GM12864 (cell line): ENCODE measurements at regions not wholly inside any gene's neighbourhood (a gene's known extent, or its start where the extent isn't known, plus 50 kb on each side); places are given as distances from the start of the nearest gene placed in this dataset.

ENCODE experiments used
- DNase-seq: peaks from one replicate; pipeline ENCODE4 v3.0.0-alpha.2; 2011; ENCODE audit warnings: low read depth
- H3K4me3 ChIP-seq: 2 replicates; pipeline ENCODE4 v1.5.1; 2011; ENCODE audit warnings: mild to moderate bottlenecking, low read depth, low read length, control low read depth
- TF ChIP-seq, protein P1 (sequence below): IDR thresholded peaks from 2 replicates; pipeline ENCODE4 v1.5.1; 2011; ENCODE audit warnings: low read depth, mild to moderate bottlenecking, moderate library complexity, low read length, control low read depth, inconsistent platforms; ENCODE audit errors: missing control alignments

DNA sequence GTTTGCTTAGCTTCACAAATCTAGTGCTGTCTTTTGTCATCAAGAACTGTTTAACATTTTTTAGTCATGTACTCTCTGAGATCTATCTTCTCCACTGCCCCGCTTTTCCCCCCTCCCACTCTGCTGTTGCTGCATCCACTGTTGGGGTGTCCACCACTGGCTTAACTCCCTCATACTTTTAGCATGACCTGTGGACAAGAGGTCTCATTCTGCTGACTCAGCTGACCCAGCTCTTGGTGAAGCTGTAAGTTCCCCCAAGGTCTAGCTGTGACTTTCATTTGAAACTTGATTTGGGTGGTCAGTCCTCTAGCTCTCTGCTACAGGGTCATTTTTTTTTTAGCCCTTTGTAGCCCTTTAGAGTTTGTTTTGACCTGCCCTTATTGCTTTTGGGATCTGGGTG is 427.2 kb downstream of the PLCL1 start:
- no peak overlapping the region for H3K4me3 ChIP-seq
- DNase-seq = no peak
- TF ChIP-seq, protein P1, sequence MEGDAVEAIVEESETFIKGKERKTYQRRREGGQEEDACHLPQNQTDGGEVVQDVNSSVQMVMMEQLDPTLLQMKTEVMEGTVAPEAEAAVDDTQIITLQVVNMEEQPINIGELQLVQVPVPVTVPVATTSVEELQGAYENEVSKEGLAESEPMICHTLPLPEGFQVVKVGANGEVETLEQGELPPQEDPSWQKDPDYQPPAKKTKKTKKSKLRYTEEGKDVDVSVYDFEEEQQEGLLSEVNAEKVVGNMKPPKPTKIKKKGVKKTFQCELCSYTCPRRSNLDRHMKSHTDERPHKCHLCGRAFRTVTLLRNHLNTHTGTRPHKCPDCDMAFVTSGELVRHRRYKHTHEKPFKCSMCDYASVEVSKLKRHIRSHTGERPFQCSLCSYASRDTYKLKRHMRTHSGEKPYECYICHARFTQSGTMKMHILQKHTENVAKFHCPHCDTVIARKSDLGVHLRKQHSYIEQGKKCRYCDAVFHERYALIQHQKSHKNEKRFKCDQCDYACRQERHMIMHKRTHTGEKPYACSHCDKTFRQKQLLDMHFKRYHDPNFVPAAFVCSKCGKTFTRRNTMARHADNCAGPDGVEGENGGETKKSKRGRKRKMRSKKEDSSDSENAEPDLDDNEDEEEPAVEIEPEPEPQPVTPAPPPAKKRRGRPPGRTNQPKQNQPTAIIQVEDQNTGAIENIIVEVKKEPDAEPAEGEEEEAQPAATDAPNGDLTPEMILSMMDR = no peak

DNA sequence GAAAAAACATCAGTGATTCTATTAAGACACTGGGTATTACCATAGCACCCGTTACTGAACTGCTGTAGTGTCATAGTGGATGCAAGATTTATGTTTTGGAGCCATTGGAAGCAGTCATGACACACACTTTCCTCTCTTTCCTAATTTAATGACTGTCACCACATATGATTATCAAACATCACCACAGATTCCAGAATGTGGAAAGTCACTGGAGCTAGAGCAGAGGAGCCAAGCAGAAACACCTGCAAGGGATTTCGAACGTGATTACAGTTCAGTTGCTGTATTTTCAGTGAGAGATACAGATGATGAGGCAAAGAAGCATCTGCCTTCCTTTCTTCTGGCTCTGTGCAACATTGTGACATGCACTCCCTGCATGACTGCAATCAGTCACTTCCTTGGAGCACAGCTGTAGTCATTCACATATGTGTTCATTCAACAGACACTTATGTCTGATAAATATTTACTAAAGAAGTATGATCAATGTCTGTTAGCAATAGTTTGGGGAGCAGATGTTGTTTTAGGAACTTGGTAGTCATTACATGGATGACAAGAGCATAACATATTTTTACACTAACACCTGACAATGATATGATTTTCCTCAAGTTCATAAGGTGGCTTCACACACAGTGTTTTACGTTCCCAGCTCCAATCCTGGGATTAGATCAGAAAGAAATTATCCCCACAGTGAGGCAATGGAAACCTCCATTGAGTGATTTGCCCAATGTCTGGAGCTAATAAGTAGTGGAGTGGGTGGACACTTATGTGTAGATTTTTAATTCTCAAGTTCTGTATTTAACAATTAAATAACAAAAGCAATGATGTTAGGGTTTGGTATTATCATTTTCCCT is 416.6 kb downstream of the PLCL1 start:
- no peak overlapping the region for H3K4me3 ChIP-seq
- TF ChIP-seq, protein P1 = no peak
- DNase-seq = no peak

DNA sequence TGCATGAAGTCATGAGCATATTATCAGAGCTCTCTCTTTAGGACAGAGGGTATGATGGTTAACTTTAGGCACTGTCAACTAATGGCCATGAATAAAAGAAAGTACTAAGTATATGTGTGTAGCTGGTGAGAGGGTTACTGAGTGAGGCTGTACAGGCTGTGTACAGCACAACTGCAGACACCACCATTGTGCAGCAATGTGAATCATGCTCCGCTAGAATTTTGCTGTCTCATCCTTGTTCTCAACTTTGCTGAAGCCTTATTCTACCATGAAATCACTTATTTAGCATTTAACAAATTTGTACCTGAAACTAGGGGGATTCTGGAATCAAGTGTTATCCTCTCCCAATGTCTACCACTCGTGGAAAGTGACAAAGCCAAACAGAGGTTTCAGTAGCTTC is 414.9 kb downstream of the PLCL1 start:
- no peak overlapping the region for H3K4me3 ChIP-seq
- TF ChIP-seq, protein P1 = no peak
- no peak for DNase-seq

DNA sequence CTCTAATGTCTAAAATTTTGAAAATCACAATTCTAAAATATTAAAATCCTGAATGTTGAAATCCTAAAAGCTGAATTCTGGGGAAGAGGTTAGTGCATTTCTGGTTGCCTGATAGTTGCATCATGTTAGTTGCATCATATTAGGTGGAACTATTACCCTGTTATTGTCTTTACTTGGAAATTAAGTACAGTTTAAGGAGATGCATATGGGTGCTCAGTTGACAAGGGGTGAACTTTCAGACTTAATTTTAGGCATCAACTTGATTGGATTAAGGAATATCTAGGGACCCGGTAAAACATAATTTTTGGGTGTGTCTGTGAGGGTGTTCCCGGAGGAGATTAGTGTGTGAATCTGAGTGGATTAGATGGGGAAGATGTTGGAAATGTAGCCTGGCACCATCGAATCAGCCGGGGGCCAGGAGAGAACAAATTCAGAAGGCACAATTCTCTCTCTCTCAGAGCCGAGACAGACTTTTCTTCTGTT is 409.8 kb downstream of the PLCL1 start:
- DNase-seq = no peak
- TF ChIP-seq, protein P1 = no peak
- no peak overlapping the region for H3K4me3 ChIP-seq

DNA sequence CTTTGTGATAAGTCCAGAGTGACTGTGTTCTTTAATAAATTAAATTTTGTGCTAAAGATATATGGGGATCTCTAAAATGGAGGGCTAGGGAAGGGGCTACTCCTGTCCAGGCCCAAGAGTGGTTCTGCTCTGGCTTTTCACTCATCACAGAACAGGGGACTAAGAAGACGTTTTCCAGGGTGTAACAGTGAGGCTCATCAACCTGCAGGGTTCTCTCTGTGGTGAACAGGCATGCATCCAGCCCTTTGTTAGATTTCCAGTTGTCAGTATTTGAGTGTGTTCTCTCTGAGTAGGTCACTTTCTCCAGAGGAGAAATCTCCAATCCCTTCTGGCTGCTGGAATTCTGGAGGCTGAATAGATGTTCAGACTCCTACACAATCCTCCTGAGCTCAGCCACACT is 408.9 kb downstream of the PLCL1 start:
- no peak overlapping the region for H3K4me3 ChIP-seq
- TF ChIP-seq, protein P1 = no peak
- no peak for DNase-seq

DNA sequence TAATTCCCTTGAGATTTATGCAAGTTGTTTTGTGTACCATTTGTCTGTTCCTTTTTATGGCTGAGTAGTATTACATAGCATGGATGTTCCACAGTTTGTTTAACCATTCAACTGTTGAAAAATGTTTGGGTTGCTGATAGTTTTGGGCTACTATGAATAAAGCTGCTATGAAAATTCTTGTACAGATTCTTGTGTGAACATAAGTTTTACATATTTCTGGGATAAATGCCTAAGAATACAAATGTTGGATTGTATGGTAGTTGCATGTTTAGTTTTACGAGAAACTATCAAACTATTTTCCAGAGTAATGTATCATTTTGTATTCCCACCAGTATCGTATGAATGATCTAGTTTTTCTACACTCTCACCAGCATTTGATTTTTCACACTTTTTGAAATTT is 407.3 kb downstream of the PLCL1 start:
- TF ChIP-seq, protein P1 = no peak
- DNase-seq = no peak
- H3K4me3 ChIP-seq = no peak overlapping the region
